ENCODE measurements at regions not wholly inside any gene's neighbourhood (a gene's known extent, or its start where the extent isn't known, plus 50 kb on each side); places are given as distances from the start of the nearest gene placed in this dataset.

GRCh38 chr3:144289057-144289456 lies 317.4 kb downstream of the DIPK2A start:
- TF ChIP-seq CTCF (IDR thresholded peaks at IDR 0.05; ENCODE audit: low read length): no peak
- TF ChIP-seq EZH2 (IDR thresholded peaks at IDR 0.05; ENCODE audit: borderline replicate concordance, low read length): no peak
